HG02642 (cell line): ENCODE measurements at regions not wholly inside any gene's neighbourhood (a gene's known extent, or its start where the extent isn't known, plus 50 kb on each side); places are given as distances from the start of the nearest gene placed in this dataset.
A peak's percentile ranks its signal among the peaks of the same experiment; 100 is the strongest.
"Not testable (repeated sequence)": the region's sequence is repeated elsewhere in the genome, so short reads cannot be mapped to it uniquely, and the experiment has no call there.

ENCODE experiments used
- ATAC-seq: cut with Tn5 transposase; IDR thresholded peaks from one replicate; pipeline ENCODE4 v1.9.1; 2021; ENCODE audit warnings: mild to moderate bottlenecking; ENCODE audit not compliant: unreplicated experiment, poor library complexity

- ATAC-seq = no peak
Observed at GRCh38 chr12:25384038-25384892, 133.5 kb upstream of the KRAS start.

GRCh38 chr12:25382311-25383106 lies 131.8 kb upstream of the KRAS start:
- ATAC-seq = no peak

- no peak for ATAC-seq
Observed at GRCh38 chr12:25377469-25378177, 126.9 kb upstream of the KRAS start.

GRCh38 chr12:25376985-25377384 lies 126.3 kb upstream of the KRAS start:
- no peak for ATAC-seq

GRCh38 chr12:25376407-25376806 lies 125.7 kb upstream of the KRAS start:
- ATAC-seq = no peak

- no peak for ATAC-seq
Observed at GRCh38 chr12:25372969-25373817, 122.5 kb upstream of the KRAS start.

- ATAC-seq = no peak
Observed at GRCh38 chr12:25372002-25372401, 121.3 kb upstream of the KRAS start.

GRCh38 chr12:25368557-25368956 lies 117.8 kb upstream of the KRAS start:
- ATAC-seq = no peak

GRCh38 chr12:25366122-25366521 lies 115.4 kb upstream of the KRAS start:
- no peak for ATAC-seq

GRCh38 chr12:25365340-25365730 lies 114.6 kb upstream of the KRAS start:
- ATAC-seq = no peak

GRCh38 chr12:25364529-25365339 lies 114.0 kb upstream of the KRAS start:
- ATAC-seq = peak; percentile 86

GRCh38 chr12:25362646-25363045 lies 111.9 kb upstream of the KRAS start:
- no peak for ATAC-seq

- no peak for ATAC-seq
Observed at GRCh38 chr12:25361511-25361910, 110.8 kb upstream of the KRAS start.

GRCh38 chr12:25357595-25357994 lies 106.9 kb upstream of the KRAS start:
- ATAC-seq = no peak

GRCh38 chr12:25352942-25353341 lies 102.2 kb upstream of the KRAS start:
- not testable (repeated sequence) for ATAC-seq

GRCh38 chr12:25352083-25352918 lies 101.6 kb upstream of the KRAS start:
- ATAC-seq = no peak

GRCh38 chr12:25348593-25348895 lies 97.8 kb upstream of the KRAS start:
- no peak for ATAC-seq
